ENCODE measurements at regions not wholly inside any gene's neighbourhood (a gene's known extent, or its start where the extent isn't known, plus 50 kb on each side); places are given as distances from the start of the nearest gene placed in this dataset.

DNA sequence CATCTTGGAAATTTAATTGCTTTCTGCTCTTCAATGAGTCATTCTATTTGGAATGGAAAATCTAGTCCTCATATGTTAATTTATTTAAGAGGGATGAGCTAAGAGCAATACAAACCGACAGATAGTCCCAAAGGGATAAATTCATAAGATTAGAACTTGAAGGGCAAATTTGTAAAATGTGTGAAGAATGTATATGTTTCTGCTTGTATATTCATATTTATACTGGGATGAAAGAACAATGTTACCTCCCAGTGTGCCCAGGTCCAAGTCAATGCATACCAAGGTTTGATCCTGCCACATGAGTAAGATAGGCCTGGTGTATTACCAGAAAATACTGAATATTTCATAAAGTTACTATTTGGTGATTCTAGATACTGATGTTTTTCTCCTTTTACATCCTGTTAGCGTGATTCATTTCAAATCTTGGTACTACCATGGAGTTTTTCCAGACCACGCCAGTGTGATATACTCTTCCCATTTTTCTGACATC is 255.6 kb upstream of the SEMA6D start:
- Histone ChIP-seq H3K36me3 (no peaks in the 10 kb centered on the region), H3K4me3 (no peak overlapping the region), H3K27me3 (no peaks in the 10 kb centered on the region), H3K27ac (no peak overlapping the region), H3K4me1 (no peaks in the 10 kb centered on the region), H3K9me3 (no peaks in the 10 kb centered on the region)
- intact Hi-C loops (cut with DNase I) = no loop called here
- no peak for DNase-seq (ENCODE audit: low spot score in 2 of 2)
- TF ChIP-seq, protein P1, sequence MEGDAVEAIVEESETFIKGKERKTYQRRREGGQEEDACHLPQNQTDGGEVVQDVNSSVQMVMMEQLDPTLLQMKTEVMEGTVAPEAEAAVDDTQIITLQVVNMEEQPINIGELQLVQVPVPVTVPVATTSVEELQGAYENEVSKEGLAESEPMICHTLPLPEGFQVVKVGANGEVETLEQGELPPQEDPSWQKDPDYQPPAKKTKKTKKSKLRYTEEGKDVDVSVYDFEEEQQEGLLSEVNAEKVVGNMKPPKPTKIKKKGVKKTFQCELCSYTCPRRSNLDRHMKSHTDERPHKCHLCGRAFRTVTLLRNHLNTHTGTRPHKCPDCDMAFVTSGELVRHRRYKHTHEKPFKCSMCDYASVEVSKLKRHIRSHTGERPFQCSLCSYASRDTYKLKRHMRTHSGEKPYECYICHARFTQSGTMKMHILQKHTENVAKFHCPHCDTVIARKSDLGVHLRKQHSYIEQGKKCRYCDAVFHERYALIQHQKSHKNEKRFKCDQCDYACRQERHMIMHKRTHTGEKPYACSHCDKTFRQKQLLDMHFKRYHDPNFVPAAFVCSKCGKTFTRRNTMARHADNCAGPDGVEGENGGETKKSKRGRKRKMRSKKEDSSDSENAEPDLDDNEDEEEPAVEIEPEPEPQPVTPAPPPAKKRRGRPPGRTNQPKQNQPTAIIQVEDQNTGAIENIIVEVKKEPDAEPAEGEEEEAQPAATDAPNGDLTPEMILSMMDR (IDR thresholded peaks at IDR 0.05) = no peak

DNA sequence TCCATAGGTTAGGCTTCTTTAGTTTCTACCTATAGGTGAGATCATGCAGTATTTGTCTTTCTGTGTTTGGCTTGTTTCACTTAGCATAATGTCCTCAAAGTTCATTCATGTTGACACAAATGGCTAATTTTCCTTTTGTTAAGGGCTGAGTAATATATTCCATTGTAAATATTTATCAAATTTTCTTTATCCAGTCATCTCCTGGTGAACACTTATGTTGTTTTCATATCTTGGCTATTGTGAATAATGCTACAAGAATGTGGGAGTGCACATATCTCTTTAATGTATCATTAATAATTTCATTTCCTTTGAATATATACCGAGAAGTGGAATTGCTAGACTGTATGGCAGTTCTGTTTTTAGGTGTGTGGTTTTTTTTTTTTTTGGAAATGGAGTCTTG is 250.9 kb upstream of the SEMA6D start:
- Histone ChIP-seq H3K9me3 (no peaks in the 10 kb centered on the region), H3K27me3 (no peaks in the 10 kb centered on the region), H3K4me1 (no peaks in the 10 kb centered on the region), H3K36me3 (no peaks in the 10 kb centered on the region), H3K27ac (no peak overlapping the region), H3K4me3 (no peak overlapping the region)
- no peak for DNase-seq (ENCODE audit: low spot score in 2 of 2)
- TF ChIP-seq, protein P1 (IDR thresholded peaks at IDR 0.05) = no peak
- intact Hi-C loops (cut with DNase I) = no loop called here

DNA sequence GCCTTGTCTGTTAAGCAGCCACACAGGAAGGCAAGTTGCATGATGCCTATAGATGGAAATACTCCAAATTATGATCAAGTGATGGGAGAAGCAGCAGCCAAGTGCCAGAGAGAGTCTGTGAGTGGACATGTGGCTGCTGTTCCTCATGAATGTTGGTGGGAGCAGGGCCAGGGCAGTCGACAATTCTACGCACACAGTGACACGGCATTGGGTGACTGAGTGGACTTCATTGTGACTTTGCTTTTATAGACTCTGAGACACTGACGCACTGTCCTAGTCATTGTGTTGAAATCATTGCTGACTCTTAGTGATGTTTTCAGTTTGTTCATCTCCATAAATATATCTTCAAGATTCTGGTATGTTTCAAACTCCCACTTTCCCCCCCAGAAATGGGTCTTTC is 246.3 kb upstream of the SEMA6D start:
- Histone ChIP-seq H3K27ac (no peak overlapping the region), H3K27me3 (no peaks in the 10 kb centered on the region), H3K36me3 (no peaks in the 10 kb centered on the region), H3K4me3 (no peak overlapping the region), H3K4me1 (peaks cover 5 to 17% of the 10 kb centered on the region in 2 donors), H3K9me3 (no peaks in the 10 kb centered on the region)
- DNase-seq (ENCODE audit: low spot score in 2 of 2) = no peak
- TF ChIP-seq, protein P1 (IDR thresholded peaks at IDR 0.05) = no peak
- intact Hi-C loops (cut with DNase I) = loop anchor here (5.0 to 10.0 kb wide), 4 partner anchors 516 to 816 kb away; no protein-coding TSS in a partner anchor

DNA sequence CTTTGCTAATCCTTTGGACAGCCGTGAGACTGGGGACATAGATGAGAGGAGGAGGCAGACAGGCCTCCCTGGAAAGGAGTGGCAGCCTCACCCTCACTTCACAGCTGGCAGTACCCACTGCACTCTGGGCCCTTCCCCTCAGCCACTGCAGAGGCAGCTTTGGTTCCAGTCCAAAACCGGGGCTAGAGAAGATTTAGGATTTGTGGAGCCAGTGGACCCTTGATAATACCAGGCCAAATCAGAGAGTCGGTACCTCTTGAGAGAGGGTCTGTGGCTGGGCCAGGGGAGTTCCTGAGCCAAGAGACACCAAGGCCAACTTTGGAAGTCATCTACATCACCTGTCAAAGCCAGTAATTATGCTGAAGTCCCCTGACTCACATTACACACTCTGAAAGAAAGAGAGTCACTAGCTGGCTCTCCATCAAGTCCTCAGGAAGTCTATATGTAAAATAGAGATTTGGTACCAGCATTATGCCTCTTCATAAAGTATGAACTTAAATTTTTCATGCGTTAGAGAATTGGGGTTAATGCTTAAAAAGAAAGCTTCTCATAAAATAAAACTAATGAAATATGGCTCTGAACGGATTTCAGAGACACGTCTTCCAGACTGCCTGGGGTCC is 244.1 kb upstream of the SEMA6D start:
- peak overlapping the region; percentile 66 to 72 for H3K27ac ChIP-seq
- DNase-seq (ENCODE audit: low spot score in 2 of 2) = no peak
- no peaks in the 10 kb centered on the region for H3K27me3 ChIP-seq
- no peaks in the 10 kb centered on the region for H3K9me3 ChIP-seq
- H3K4me3 ChIP-seq = peak overlapping the region in 1 of 2 donors; percentile 11
- intact Hi-C loops (cut with DNase I) = loop anchor here (2.0 to 10.0 kb wide), 5 partner anchors 244 to 814 kb away; partner anchors contain the start of gene SEMA6D
- peaks cover 5 to 22% of the 10 kb centered on the region in 2 donors for H3K4me1 ChIP-seq
- H3K36me3 ChIP-seq = no peaks in the 10 kb centered on the region
- TF ChIP-seq, protein P1 (IDR thresholded peaks at IDR 0.05) = no peak

DNA sequence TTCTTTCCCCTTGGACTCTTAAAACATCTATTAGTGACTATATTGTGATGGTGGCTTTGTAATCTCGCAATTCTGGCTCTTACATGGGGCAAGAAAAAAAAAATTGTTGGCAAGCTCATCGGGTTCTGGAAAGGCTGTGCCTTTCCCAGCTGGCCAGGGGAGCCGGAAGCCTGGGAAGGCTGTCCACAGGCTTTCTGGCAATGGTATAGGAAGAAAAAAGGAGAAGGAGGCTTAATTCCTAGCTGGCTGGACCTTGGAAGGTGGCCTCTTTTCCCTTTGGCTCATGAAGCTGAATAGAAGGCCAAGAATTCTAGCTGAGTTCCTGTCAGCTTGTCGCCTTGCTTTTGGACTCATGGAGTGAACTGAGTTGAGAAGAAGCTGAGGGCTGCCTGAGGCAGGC is 243.5 kb upstream of the SEMA6D start:
- H3K27ac ChIP-seq = peak overlapping the region; percentile 66 to 72
- TF ChIP-seq, protein P1 (IDR thresholded peaks at IDR 0.05) = no peak
- H3K9me3 ChIP-seq = no peaks in the 10 kb centered on the region
- peak overlapping the region in 1 of 2 donors; percentile 11 for H3K4me3 ChIP-seq
- peak; percentile 16 to 87 for DNase-seq (ENCODE audit: low spot score in 2 of 2)
- no peaks in the 10 kb centered on the region for H3K27me3 ChIP-seq
- intact Hi-C loops (cut with DNase I) = loop anchor here (2.0 to 10.0 kb wide), 5 partner anchors 243 to 813 kb away; partner anchors contain the start of gene SEMA6D
- peaks cover 5 to 22% of the 10 kb centered on the region in 2 donors for H3K4me1 ChIP-seq
- H3K36me3 ChIP-seq = no peaks in the 10 kb centered on the region
